H54 (cell line): ENCODE measurements at regions not wholly inside any gene's neighbourhood (a gene's known extent, or its start where the extent isn't known, plus 50 kb on each side); places are given as distances from the start of the nearest gene placed in this dataset.
"Not testable (repeated sequence)": the region's sequence is repeated elsewhere in the genome, so short reads cannot be mapped to it uniquely, and the experiment has no call there.

Source experiments
- DNase-seq: peaks from one replicate; pipeline ENCODE4 v3.0.0; 2011; ENCODE audit warnings: low spot score, mixed read lengths; ENCODE audit not compliant: insufficient read length
- FAIRE-seq: peaks from 3 replicates; lab custom pipeline; 2011; peaks lifted over from hg19 to GRCh38; lab: Jason Lieb, UNC
- POLR2A ChIP-seq: IDR thresholded peaks from 2 replicates; pipeline ENCODE4 v1.6.1; 2011; ENCODE audit warnings: low read depth, mild to moderate bottlenecking, low read length

DNA sequence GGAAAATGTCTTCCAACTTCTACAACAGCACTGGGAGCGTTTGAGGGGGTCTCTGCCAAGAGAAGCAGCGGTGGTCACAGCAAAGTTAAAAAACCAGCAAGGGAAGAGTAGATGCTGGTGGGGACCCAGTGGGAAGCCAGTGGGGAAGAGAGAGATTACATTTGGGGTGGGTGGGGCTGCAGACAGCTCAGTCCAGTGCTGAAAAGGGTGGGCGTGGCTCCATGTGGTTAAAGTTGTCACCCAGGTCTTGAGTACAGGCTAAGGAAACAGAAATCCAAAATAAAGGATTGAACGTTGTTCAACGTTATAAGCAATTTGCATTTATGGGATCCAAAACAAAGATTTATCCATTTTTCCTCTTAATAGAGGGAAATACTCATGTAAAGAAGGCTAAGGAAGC lies 106.3 kb upstream of the LY86 start:
- DNase-seq: no peak
- FAIRE-seq: no peak
- no peak for TF ChIP-seq POLR2A

DNA sequence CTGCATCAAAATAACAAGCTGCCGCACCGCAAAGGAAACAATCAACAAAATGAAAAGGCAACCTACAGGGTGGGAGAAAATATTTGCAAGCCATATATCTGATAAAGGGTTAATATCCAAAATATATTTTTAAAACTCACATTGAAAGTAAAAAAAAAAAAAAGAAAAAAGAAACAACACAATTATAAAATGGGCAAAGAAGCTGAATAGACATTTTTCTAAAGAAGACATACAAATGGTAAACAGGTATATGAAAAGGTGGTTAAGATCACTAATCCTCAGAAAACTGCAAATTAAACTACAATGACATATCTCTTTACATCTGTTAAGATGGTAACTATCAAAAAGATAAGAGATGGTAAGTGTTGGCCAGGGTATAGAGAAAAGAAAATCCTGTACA lies 105.4 kb upstream of the LY86 start:
- DNase-seq (no peak), FAIRE-seq (no peak)
- TF ChIP-seq POLR2A: no peak

DNA sequence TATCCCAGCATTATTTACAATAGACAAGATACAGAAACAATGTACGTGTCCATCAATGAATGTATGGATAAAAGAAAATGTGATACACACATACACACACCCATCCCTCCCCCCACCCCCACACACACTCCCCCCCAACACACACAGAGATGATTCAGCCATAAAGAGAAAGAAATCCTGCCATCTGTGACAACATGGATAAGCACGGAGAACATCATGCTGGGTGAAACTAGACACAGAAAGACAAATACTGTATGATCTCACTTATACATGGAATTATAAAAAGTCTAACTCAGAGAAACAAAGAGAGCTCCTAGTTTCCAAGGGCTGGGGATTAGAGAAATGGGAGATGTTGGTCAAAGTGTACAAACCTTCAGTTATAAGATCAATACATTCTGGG lies 104.8 kb upstream of the LY86 start:
- FAIRE-seq: no peak

DNA sequence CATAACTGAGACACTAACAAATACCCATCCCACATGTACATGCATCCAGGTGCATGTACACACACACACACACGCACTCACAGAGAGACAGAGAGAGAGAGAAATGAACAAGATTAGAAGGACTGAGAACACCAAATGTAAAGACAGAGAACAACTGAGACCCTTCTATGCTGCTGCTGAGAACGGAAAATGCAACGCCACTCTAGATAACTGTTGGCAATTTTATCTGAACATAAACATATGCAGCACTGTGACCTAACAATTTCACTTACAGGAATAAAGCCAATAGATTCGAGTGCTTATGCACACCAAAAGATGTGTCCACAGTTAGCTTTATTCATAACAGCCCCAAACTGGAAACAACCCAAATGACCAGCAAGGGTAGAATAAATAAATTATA lies 103.8 kb upstream of the LY86 start:
- no peak for FAIRE-seq
- no peak for DNase-seq
- no peak for TF ChIP-seq POLR2A

More for the DNA sequence above, 104.8 kb upstream of the LY86 start:
- DNase-seq: no peak
- TF ChIP-seq POLR2A: no peak

DNA sequence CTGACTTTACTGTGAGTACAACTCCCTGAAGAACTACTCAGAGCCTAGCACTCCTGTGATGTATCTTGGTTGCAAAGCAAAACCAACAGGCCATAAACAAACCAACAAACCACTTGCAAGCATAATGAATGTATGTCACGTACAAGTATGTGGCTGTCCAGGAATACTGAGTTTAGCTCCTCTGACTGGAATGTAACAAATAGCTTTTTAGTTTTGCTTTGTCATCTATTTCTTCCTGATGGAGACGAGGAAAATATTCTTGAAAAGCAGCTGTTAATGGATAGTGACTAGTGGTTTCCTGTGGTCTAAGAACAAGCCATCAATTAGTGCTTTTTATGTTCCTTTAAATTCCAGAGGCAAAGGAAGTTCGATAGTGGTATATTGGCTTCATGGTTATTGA lies 101.9 kb upstream of the LY86 start:
- FAIRE-seq (no peak), DNase-seq (no peak)
- no peak for TF ChIP-seq POLR2A

DNA sequence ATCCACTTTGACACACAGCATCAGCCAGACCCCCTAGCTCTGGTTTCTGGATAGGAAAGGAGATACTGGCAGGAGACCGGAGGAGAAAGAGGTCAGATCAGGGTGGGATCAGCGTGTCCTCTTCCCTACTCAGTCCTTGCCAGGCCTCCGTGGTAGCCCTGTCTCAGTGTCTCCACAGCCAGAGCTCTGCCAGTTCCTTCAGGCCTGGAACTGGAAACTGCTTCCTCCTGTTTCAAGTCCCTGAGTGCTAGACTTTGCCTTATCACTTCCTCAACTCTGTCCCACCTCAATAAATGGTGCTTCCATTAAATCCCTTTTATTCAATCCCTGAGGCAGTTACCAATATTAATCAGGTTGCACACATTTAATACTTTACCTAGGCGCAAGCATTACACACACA lies 96.8 kb upstream of the LY86 start:
- DNase-seq (no peak), FAIRE-seq (no peak)
- no peak for TF ChIP-seq POLR2A

DNA sequence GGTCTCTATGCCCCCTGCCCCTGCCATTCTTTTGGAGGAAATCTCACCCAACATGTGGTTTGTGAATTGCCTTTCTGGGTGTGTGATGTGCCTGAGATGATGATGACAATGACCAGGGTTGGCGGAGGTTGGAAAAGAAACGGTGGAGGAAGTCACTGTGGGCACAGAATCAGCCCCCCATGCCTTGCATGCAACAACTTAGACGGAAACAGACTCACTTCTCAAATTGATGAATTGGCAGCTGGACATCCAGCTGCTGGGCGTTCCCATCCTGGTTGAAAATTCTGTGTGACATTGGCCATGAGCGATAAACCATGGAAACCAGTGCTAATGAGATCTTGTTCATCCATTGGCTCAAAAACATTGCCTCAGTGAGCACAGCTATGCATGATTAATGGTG lies 95.8 kb upstream of the LY86 start:
- FAIRE-seq (no peak), DNase-seq (no peak)
- no peak for TF ChIP-seq POLR2A

DNA sequence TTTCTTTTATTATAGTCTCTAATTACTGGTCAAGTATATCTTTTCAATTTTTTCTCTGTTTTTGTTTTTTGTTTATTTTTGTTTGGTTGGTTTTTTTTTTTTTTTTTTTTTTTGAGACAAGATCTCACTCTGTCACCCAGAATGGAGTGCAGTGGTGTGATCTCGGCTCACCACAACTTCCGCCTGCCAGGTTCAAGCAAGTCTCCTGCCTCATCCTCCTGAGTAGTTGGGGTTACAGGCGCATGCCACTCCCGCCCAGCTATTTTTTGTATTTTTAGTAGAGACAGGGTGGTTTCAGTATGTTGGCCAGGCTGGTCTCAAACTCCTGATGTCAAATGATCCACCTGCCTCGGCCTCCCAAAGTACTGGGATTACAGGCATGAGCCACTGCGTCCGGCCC lies 94.4 kb upstream of the LY86 start:
- DNase-seq, FAIRE-seq: not testable (repeated sequence)

DNA sequence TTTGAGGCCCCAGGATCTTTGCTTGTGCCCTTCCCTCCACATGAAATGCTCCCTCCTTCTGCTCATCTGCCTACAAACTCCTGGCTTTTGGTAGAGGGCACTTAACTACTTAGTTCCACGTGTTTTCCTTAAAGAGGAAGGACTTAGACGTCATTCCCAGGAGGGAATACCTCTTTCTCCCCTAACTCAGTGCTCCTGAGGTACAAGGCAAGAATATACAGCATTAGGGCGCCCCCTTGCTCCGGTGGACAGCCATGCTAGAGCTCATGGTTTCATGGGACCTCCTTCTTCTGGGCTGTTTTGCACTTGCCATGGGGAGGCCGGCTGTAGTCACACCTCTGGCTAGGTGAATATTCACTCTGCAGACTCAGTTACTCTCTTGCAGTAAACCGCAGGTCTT lies 93.8 kb upstream of the LY86 start:
- FAIRE-seq: no peak
- peak; percentile 18 for DNase-seq
- TF ChIP-seq POLR2A: no peak

DNA sequence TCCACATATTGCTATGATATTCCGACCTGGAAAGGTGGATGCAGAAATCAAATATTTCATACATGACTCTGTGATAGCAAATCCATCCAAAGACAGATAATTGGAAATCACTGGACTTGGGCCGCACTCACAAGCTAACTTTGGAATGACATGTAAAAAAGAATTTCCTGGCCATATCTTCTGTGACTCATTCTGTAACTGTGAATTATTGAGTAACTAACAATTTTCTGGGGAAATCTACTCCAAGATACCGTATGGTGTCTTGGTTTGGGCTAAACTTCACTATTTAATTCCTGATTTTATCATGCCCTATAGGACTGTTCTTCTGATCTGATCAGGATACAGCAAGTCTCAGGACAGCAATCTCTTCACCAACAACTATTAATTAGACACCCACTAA lies 92.7 kb upstream of the LY86 start:
- DNase-seq (no peak), FAIRE-seq (no peak)
- no peak for TF ChIP-seq POLR2A

DNA sequence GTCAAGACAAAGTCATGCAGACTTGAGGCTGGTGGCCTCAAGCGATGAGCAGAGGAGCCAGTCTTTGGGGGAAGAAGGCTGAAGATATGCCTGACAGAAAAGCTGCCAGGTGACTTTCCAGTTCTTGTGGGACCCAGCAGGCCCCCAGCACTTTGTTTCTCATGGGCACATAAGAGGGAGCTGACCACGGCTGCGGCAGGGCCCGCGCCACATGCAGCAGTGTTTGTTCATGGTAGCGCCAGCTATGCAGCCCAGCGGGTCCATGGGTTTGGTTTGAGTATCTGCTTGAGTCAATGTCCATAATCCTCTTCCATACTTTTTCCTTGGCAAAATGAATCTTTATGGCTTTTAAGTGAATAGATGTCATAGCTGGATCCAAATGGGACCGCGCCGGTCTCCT lies 91.0 kb upstream of the LY86 start:
- TF ChIP-seq POLR2A: no peak
- FAIRE-seq: no peak
- DNase-seq: no peak

DNA sequence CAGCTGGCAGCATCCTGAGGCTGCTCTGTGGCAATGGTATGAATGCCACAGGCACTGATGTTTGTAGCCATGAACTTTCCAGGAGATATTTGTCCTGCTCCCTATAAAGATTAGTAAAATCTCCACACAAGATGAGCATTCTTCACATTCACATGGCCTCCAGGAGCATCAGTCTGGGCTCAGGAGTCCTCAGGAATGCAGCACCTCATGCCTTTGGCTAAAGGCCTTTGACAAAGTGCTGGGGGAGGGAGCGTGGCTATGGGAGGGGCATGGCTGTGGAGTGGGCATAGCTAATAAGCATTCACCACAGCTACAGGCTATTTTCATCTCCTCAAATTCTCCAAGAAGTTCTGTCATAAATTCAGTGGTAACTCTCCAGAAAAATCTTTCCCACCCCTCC lies 90.5 kb upstream of the LY86 start:
- no peak for TF ChIP-seq POLR2A
- DNase-seq (no peak), FAIRE-seq (no peak)

DNA sequence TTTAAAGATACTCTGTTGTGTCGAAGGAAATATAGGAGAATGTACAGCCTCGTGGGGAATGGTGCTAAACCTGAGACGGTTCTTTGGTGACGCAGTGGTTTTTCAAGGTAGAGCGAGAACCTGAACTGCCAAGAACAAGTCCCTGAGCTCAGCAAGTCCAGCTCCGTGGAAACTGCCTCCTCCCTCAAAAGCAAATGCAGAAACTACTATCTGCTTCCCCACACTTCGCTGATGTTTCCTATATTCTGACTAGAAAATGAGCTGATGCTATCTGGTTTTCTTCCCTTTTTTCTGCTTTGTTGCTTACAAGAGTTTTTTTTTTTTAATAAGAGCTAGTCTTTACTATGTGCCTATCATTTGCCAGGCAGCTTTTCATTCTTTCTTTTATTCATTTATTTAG lies 85.3 kb upstream of the LY86 start:
- TF ChIP-seq POLR2A: no peak
- FAIRE-seq: no peak
- no peak for DNase-seq

DNA sequence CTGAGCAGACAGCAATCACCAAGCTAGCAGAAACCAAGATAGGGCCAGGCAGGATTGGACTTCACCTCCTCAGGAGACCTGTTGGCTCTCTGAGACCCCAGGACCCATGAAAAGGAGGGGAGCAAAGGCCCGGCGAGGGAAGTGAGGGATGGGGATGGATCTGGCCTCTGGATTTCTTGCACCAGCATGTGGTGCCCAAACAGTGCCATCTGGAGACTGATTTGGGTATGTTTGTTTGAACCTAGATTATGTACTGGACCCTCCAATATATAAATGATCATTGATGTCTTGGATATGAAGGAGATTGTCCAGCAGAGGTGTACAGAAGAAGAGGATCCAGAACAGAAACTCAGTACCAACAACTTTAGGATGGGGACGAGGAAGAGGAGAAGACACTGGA lies 83.4 kb upstream of the LY86 start:
- FAIRE-seq: no peak
- DNase-seq: no peak
- no peak for TF ChIP-seq POLR2A

DNA sequence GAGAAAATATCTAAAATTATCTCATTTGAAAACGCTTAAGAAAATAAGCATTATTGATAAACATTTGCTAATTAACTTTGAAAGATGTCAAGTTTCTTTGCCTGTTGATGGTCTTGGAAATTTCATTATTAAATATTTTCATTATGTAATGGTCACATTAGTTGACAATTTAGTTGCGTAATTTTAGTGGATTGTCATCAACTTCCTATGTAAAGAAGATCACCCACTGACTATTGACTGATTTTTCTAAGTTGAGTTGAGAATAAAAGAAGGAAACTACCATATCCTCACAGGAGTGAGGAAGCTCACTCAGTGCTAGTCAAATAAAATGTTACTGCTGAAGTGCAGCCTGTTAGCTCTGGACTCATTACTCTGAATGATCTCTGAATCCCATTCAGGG lies 79.9 kb upstream of the LY86 start:
- DNase-seq (no peak), FAIRE-seq (no peak)
- TF ChIP-seq POLR2A: no peak

DNA sequence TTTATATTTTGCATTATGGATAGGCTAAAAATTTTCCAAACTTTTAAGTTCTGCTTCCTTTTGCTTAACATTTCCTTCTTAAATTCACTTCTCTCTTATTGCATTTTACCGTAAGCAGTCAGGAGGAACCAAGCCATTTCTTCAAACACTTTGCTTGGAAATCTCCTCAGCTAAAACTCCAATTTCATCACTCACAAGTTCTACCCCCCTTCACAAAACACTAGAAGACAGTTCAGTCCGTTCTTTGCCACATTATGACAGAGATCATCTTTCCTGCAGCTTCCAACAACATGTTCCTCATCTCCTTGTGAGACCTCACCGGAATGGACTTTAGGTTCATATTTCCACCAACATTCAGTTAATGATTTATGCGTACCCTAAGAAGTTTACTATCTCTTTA lies 79.2 kb upstream of the LY86 start:
- no peak for FAIRE-seq
- DNase-seq: no peak
- no peak for TF ChIP-seq POLR2A
